ENCODE measurements at regions not wholly inside any gene's neighbourhood (a gene's known extent, or its start where the extent isn't known, plus 50 kb on each side); places are given as distances from the start of the nearest gene placed in this dataset.

DNA sequence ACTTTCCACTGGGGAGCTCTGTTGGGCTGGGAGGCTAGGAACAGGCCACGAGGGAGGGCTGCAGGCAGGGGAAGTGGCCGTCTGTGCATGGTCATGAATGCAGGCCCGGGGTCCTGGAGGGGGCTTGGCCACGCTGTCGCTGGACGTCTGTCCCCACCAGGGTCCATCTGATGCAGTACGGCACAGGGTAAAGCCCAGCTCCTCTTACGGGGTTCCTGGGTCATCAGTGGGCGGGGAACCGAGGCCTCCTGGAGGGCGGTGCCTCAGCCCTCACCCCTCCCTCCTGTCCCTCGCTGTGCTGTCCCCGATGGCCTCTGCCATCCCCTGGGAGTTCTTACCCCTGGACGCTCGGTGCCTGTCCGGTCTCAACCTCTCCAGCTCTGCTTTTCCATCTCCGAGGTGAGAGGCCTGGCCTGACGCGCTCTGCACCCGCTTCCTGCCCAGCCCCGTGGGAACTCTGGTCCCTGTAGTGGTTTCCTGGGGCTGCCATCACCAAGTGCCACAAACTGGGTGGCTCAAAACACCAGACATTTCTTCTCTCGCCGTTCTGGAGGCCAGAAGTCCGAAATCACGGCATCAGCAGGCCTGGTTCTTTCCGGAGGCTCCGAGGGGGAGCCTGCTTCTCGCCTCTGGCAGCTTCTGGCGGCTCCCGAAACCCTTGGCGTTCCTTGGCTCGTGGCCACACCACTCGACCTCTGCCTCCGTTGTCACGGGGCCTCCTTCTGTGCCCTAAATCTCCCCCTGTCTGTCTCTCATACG is 182.8 kb downstream of the SEC14L1 start:
- TF ChIP-seq CTCF (IDR thresholded peaks at IDR 0.05; ENCODE audit: low read depth, low read length) (no peak), EZH2phosphoT487 (IDR thresholded peaks at IDR 0.05; ENCODE audit: low read depth) (no peak)

Data from OCI-LY3 (cell line).